WI38 (cell line): ENCODE measurements at regions not wholly inside any gene's neighbourhood (a gene's known extent, or its start where the extent isn't known, plus 50 kb on each side); places are given as distances from the start of the nearest gene placed in this dataset.

ENCODE experiments used
- H3K4me3 ChIP-seq: 2 replicates; pipeline ENCODE4 v1.5.1; 2011; ENCODE audit warnings: low read depth, mild to moderate bottlenecking, control low read depth, low read length
- TF ChIP-seq, protein P1 (sequence below): IDR thresholded peaks from 2 replicates; pipeline ENCODE4 v1.5.1; 2012; ENCODE audit warnings: low read depth, mild to moderate bottlenecking, control low read depth, low read length

GRCh38 chr9:21750021-21750735, 52.3 kb upstream of the MTAP start:
- no peak overlapping the region for H3K4me3 ChIP-seq
- TF ChIP-seq, protein P1, sequence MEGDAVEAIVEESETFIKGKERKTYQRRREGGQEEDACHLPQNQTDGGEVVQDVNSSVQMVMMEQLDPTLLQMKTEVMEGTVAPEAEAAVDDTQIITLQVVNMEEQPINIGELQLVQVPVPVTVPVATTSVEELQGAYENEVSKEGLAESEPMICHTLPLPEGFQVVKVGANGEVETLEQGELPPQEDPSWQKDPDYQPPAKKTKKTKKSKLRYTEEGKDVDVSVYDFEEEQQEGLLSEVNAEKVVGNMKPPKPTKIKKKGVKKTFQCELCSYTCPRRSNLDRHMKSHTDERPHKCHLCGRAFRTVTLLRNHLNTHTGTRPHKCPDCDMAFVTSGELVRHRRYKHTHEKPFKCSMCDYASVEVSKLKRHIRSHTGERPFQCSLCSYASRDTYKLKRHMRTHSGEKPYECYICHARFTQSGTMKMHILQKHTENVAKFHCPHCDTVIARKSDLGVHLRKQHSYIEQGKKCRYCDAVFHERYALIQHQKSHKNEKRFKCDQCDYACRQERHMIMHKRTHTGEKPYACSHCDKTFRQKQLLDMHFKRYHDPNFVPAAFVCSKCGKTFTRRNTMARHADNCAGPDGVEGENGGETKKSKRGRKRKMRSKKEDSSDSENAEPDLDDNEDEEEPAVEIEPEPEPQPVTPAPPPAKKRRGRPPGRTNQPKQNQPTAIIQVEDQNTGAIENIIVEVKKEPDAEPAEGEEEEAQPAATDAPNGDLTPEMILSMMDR = no peak

- TF ChIP-seq, protein P1 = no peak
- H3K4me3 ChIP-seq = no peak overlapping the region
Measured at GRCh38 chr9:21751998-21752397, 50.4 kb upstream of the MTAP start.
